GM08714 (cell line): ENCODE measurements at regions not wholly inside any gene's neighbourhood (a gene's known extent, or its start where the extent isn't known, plus 50 kb on each side); places are given as distances from the start of the nearest gene placed in this dataset.
"Not testable (repeated sequence)": the region's sequence is repeated elsewhere in the genome, so short reads cannot be mapped to it uniquely, and the experiment has no call there.

Source experiments
- H3K4me3 ChIP-seq: fragments of 200-500 bp; sonication (Bioruptor generic); 2 replicates; pipeline ENCODE4 v1.5.1; 2014; ENCODE audit warnings: mild to moderate bottlenecking, low read length, inconsistent platforms
- ZNF274 ChIP-seq: IDR thresholded peaks from 2 replicates; pipeline ENCODE4 v1.6.1; 2012; ENCODE audit warnings: mild to moderate bottlenecking, low read depth, low read length

- no peak overlapping the region for H3K4me3 ChIP-seq
- TF ChIP-seq ZNF274 = no peak
These were observed 360.4 kb upstream of the FRG2C start for GRCh38 chr3:75303741-75304140.

DNA sequence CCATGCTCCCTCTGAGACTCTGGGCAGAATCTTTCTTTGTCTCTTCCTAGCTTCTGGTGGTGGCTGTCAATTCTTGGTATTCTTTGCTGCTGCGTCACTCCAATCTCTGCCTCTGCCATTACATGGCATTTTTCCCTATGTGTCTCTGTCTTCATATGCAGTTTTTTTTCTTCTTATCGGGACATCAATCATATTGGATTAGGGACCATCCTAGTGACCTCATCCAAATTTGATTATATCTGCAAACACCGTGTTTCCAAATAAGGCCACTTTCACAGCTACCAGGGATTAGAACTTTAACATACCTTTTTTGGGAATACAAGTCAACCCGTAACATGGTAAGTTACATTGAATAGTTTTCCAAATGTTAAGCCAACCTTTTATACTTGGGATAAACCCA, 358.2 kb upstream of the FRG2C start:
- no peak overlapping the region for H3K4me3 ChIP-seq
- TF ChIP-seq ZNF274 = no peak

GRCh38 chr3:75311306-75311705, 352.8 kb upstream of the FRG2C start:
- H3K4me3 ChIP-seq = not testable (repeated sequence)

GRCh38 chr3:75312469-75312868, 351.7 kb upstream of the FRG2C start:
- not testable (repeated sequence) for H3K4me3 ChIP-seq

GRCh38 chr3:75319776-75320175, 344.4 kb upstream of the FRG2C start:
- not testable (repeated sequence) for H3K4me3 ChIP-seq

- no peak for TF ChIP-seq ZNF274
- H3K4me3 ChIP-seq = no peak overlapping the region
These were observed 343.8 kb upstream of the FRG2C start for GRCh38 chr3:75320369-75320768.

DNA sequence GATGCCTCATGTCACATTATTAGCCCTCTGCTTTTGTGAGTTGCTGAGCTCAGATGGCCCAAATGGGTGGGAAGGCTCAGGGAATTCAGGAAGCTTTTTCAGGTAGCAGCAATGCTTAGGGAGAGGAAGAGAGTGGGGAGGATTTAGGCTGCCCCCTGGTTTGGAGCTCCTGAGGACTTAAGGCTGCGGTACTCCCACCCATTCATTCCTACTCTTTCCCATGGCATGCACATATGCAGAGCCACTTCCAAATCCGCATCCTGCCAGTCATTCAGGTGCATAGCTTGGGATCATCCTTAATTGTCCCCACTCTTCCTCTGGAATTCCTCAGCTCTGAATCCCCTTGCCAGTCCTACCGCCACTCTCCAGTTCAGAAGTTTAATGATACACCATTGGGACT, 343.1 kb upstream of the FRG2C start:
- TF ChIP-seq ZNF274 = no peak

GRCh38 chr3:75323936-75324335, 340.2 kb upstream of the FRG2C start:
- not testable (repeated sequence) for H3K4me3 ChIP-seq

More for the DNA sequence above, 343.1 kb upstream of the FRG2C start:
- H3K4me3 ChIP-seq = no peak overlapping the region

DNA sequence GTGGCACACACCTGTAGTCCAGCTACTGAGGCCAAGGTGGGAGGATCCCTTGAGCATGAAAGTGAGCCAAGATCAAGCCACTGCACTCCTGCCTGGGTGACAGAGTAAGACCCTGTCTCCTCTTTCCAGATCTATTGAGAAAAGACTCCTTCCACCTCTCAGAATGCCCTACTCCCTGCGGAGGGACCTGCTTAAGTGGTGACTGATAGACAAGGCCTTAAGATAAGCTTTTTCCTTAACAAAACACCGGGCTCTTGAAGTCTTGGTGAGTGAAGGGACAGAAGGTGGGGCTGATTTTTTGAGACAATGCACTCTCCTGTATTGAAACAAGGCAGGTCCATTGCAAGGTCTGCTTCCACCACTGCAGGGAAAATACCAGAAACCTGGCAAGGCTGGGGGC, 338.4 kb upstream of the FRG2C start:
- no peak overlapping the region for H3K4me3 ChIP-seq
- TF ChIP-seq ZNF274 = no peak

GRCh38 chr3:75327453-75327852, 336.7 kb upstream of the FRG2C start:
- no peak for TF ChIP-seq ZNF274
- no peak overlapping the region for H3K4me3 ChIP-seq

DNA sequence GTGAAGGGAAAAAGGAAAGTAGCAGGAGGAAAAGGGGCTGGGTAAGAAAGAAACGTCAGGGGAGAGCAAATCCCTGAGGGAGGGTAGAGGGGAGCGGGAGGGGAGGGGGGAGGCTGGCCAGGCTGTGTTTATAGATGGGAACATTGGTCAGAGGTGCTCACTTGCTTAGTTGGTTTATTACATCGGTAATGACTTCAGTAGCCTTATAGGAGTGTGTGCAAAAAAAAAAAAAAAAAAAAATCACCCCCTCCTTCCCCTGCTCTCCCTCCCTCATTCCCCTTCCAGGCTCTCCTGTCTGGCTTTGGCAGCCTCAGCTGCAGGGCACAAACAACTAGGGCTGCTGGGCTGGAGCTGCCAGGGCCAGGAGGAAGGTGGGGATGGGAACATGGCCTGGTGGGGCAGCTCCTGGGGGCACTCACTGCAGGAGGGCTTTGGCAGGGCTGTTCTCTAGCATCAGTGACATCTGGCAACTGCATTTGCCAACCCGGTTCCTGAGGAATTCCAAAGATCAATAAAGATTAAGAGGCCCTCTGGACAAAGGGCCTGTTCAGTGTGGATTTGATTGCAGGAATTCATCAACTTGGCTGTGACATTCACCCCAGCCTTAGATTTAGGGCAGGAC, 334.5 kb upstream of the FRG2C start:
- no peak overlapping the region for H3K4me3 ChIP-seq
- TF ChIP-seq ZNF274 = no peak

DNA sequence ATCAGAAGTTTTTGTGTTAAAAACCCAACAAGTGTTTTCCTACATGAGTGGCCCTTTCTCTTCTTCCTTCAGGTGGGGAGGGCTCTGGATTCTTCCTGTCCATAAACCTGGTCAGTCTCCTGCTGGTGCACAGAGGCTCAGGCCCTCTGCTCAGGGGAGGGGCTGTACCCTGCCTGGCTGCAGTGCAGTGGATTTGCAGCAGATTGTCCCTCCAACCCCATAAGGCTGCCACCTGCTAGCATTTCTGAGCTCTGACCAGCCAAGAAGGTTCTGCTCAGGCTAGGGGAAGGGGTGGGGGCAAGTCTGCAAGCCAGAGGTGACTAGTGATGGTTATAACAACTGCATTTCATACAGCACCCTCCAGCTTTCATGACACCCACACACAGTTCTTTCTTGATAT, 333.7 kb upstream of the FRG2C start:
- not testable (repeated sequence) for H3K4me3 ChIP-seq

GRCh38 chr3:75332090-75332489, 332.0 kb upstream of the FRG2C start:
- H3K4me3 ChIP-seq = not testable (repeated sequence)

DNA sequence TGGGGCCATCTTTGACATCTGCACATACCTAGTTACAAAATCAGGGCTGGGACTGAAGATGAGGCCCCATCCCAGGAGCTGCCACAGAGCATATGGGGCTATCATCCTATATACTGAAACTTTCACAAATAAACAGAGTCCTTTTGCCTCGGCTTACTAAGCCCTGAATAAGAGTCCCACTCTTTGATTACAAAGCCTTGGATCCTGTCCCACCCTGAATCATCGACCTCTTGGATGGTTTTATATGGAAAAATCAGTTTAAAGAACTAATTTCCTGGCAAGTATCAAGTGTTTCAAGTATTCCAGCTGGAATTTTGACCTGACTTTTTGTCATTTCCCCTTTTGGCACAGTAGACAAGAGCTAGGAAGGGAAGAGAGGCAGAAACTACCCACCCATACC, 331.3 kb upstream of the FRG2C start:
- no peak for TF ChIP-seq ZNF274
- H3K4me3 ChIP-seq = no peak overlapping the region

DNA sequence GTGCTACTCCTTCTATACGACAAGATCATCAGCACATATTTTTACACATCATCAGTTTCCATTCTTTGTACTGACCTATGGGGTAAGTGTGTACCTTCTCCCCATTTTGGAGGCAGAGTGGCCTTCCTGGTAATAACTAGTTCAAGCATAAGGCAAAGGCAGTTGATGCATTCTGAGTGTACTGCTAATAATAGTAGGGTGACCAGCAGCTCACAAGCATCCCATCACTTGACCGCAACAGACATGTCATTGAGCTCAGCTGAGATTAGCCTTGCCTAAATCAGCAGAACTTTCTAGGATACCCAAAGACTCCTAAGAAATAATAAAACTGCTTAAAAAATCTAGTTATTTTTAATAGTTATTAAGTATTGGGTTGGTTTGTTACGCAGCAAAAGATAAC, 329.8 kb upstream of the FRG2C start:
- H3K4me3 ChIP-seq = no peak overlapping the region
- TF ChIP-seq ZNF274 = no peak

- H3K4me3 ChIP-seq = no peak overlapping the region
- no peak for TF ChIP-seq ZNF274
These were observed 326.8 kb upstream of the FRG2C start for GRCh38 chr3:75337226-75337900.
